HUES6 (cell line): ENCODE measurements at regions not wholly inside any gene's neighbourhood (a gene's known extent, or its start where the extent isn't known, plus 50 kb on each side); places are given as distances from the start of the nearest gene placed in this dataset.
"Not testable (repeated sequence)": the region's sequence is repeated elsewhere in the genome, so short reads cannot be mapped to it uniquely, and the experiment has no call there.

Source experiments
- H3K27ac ChIP-seq: 2 replicates; pipeline ENCODE4 v1.7.0; 2013; ENCODE audit warnings: low read depth, mild to moderate bottlenecking, low read length, inconsistent platforms
- H3K27me3 ChIP-seq: 2 replicates; pipeline ENCODE4 v1.6.1; 2013; ENCODE audit warnings: low read length; ENCODE audit not compliant: control insufficient read depth, insufficient read depth
- H3K36me3 ChIP-seq: 2 replicates; pipeline ENCODE4 v1.6.1; 2013; ENCODE audit warnings: low read length; ENCODE audit not compliant: control insufficient read depth, insufficient read depth
- H3K4me1 ChIP-seq: 2 replicates; pipeline ENCODE4 v1.6.1; 2013; ENCODE audit warnings: low read length; ENCODE audit not compliant: control insufficient read depth, insufficient read depth
- H3K4me3 ChIP-seq: 2 replicates; pipeline ENCODE4 v1.5.1; 2013; ENCODE audit warnings: low read depth, low read length
- H3K9ac ChIP-seq: one replicate; pipeline ENCODE4 v1.6.1; 2013; ENCODE audit warnings: mild to moderate bottlenecking, low read length
- H3K9me3 ChIP-seq: 2 replicates; pipeline ENCODE4 v1.6.1; 2013; ENCODE audit warnings: low read depth, low read length; ENCODE audit not compliant: control insufficient read depth, insufficient read depth

- not testable (repeated sequence) for H3K27me3 ChIP-seq, H3K9ac ChIP-seq, H3K9me3 ChIP-seq, H3K36me3 ChIP-seq, H3K4me1 ChIP-seq, H3K4me3 ChIP-seq, H3K27ac ChIP-seq
These were observed 926.4 kb downstream of the NR2F1-AS1 start for GRCh38 chr5:92654601-92655000.

GRCh38 chr5:92653730-92654461 is 927.1 kb downstream of the NR2F1-AS1 start:
- Histone ChIP-seq H3K27me3 (no peaks in the 10 kb centered on the region), H3K4me1 (no peaks in the 10 kb centered on the region), H3K9ac (no peak overlapping the region), H3K4me3 (no peak overlapping the region), H3K9me3 (no peaks in the 10 kb centered on the region), H3K27ac (no peak overlapping the region), H3K36me3 (no peaks in the 10 kb centered on the region)

DNA sequence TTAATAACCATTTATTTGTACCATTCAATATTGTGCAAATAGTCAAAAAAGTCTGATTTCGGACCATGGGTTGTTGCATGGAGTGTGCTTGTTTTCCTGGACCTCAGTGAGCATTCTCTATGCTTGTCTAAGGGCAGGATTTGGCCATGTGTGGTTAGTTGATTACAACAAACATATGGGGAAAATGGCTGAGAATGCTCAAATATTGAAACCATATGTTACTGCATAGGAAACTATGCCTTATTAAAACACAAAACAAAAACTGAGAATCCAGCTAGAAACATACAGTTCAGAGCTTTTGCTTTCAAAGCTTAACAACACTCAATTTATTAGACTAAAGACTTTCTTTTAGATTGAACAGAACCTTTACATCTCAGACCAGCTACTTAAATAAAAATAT is 928.3 kb downstream of the NR2F1-AS1 start:
- Histone ChIP-seq H3K4me1 (no peaks in the 10 kb centered on the region), H3K36me3 (no peaks in the 10 kb centered on the region), H3K4me3 (no peak overlapping the region), H3K27ac (no peak overlapping the region), H3K27me3 (no peaks in the 10 kb centered on the region), H3K9ac (no peak overlapping the region), H3K9me3 (no peaks in the 10 kb centered on the region)

GRCh38 chr5:92644266-92644886 is 936.6 kb downstream of the NR2F1-AS1 start:
- Histone ChIP-seq H3K36me3 (no peaks in the 10 kb centered on the region), H3K4me3 (no peak overlapping the region), H3K9me3 (no peaks in the 10 kb centered on the region), H3K9ac (no peak overlapping the region), H3K27me3 (no peaks in the 10 kb centered on the region), H3K4me1 (peaks cover 13% of the 10 kb centered on the region), H3K27ac (no peak overlapping the region)

DNA sequence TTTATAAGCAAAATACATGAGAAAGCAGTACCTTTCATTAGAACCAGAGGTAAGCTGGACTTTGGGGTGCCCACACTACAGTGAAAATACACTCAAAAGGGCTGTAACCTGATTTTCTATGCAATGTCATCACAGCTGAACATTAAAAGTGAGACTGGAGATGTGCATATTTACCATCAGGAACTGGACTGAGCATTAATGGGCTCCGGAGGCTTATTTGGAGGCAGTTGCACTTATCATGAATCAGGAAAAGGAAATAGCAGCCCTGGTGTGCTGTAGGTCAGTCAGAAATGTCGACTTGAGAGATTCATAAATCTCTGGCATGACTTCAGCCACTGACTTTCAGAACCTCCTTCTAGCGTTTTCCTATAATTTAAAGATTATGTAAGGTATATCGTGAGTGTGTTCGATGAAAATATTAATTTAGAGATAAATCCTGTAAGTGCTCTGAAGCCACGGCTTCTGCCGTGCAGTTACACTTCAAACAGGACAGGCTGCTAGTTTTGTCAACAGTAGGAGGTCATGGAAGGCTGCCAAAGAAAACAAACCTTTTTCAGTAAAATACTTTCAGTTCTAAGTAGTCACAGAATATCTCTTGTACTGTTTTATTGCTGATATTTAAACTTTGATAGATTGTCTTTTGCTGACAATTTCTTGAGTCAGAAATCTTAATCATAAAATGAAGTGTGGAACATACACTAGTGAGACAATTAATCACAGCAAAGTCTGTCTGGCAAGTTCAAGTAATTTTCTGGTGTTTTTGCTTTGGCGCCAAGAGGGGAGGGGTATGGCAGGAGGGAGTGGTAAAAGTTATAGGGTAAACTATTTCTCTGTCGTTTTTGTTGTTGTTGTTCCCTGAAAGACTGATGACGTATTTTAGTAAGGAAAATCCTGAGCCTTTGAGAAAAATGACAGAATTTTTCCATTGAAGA is 939.7 kb downstream of the NR2F1-AS1 start:
- no peaks in the 10 kb centered on the region for H3K27me3 ChIP-seq
- no peak overlapping the region for H3K9ac ChIP-seq
- peaks cover 24% of the 10 kb centered on the region for H3K4me1 ChIP-seq
- H3K4me3 ChIP-seq = no peak overlapping the region
- no peaks in the 10 kb centered on the region for H3K9me3 ChIP-seq
- no peaks in the 10 kb centered on the region for H3K36me3 ChIP-seq
- no peak overlapping the region; the same call in 1 of the 2 replicates for H3K27ac ChIP-seq

GRCh38 chr5:92640340-92640739 is 940.7 kb downstream of the NR2F1-AS1 start:
- Histone ChIP-seq H3K9me3 (no peaks in the 10 kb centered on the region), H3K36me3 (no peaks in the 10 kb centered on the region), H3K4me3 (no peak overlapping the region), H3K27ac (no peak overlapping the region), H3K9ac (no peak overlapping the region), H3K4me1 (peaks cover 24% of the 10 kb centered on the region), H3K27me3 (no peaks in the 10 kb centered on the region)

DNA sequence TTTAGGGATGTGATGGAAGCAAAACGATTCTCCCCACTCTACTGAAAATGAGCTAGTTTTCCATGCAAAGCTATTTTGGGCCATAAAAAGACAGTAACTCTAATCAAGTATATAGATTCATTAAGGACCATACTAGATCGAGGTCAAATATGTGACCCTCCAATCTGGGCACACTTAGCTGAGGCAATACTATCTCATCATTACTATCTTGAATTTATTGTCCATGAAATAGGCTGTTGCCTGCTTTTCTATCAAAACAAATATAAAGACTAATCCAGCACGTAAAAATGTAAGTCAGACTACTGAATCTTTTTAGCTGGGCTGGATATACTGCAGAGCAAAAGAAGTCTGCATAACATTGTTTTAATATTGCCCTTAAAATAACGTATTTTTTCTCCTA is 943.1 kb downstream of the NR2F1-AS1 start:
- Histone ChIP-seq H3K4me3 (no peak overlapping the region), H3K4me1 (peaks cover 24% of the 10 kb centered on the region), H3K9me3 (no peaks in the 10 kb centered on the region), H3K9ac (no peak overlapping the region), H3K36me3 (no peaks in the 10 kb centered on the region), H3K27me3 (no peaks in the 10 kb centered on the region), H3K27ac (no peak overlapping the region)

- Histone ChIP-seq H3K36me3 (no peaks in the 10 kb centered on the region), H3K4me1 (peaks cover 22% of the 10 kb centered on the region), H3K27ac (peak overlapping the region; percentile 6; the same call in 1 of the 2 replicates), H3K9ac (no peak overlapping the region), H3K4me3 (no peak overlapping the region), H3K9me3 (no peaks in the 10 kb centered on the region), H3K27me3 (no peaks in the 10 kb centered on the region)
These were observed 943.8 kb downstream of the NR2F1-AS1 start for GRCh38 chr5:92637247-92637646.

DNA sequence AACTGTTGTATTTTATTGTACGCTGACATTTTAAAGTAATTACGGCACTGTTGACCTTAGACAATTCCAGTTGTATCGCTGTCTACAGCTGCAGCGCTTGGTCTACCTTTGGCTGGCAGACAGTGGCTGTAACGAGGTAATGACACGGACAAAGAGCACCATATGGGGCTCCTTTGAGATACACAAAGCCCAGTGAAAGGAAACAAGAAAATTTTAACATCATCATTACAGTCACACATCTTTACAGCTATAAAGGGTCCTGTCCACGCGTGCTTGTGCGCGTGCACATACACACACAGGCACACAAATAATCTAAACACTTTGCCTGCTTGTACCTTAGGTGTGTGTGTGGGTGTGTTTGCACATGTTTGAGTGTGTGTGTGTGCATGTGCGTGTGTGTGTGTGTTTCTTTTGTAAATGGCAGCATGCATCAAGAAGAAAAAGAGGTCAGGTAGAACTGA is 946.0 kb downstream of the NR2F1-AS1 start:
- H3K9ac ChIP-seq = no peak overlapping the region
- H3K9me3 ChIP-seq = no peaks in the 10 kb centered on the region
- H3K4me1 ChIP-seq = peaks cover 10% of the 10 kb centered on the region
- H3K27me3 ChIP-seq = no peaks in the 10 kb centered on the region
- no peaks in the 10 kb centered on the region for H3K36me3 ChIP-seq
- no peak overlapping the region for H3K4me3 ChIP-seq
- H3K27ac ChIP-seq = no peak overlapping the region

DNA sequence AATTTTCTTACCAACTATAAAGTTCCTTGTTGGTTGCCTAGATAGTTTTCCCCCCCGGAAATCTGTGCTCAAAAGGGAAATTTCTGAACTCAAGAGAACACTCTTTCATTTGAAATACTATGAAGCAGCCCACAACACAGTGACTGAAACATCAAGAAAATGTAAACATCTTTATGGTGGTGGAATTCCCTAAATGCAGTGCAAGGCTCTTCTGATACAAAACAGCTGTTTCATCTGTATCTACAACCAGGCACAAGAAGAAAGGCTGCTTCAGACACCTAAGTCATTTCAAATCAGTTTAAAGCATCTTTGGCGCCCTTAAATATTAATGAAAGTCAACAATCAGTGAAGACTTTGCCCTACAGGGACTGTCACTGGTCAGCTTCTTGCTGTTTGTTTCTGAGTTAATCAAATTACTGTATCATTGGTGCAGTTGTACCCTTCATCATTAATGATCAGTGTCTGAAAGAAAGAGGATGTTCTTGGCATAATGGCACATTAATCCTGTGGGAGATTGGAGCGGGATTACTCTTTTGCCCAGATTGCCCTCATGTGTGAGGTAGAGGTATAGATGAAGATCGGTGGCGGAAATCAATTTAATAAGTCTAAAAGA is 947.0 kb downstream of the NR2F1-AS1 start:
- H3K27me3 ChIP-seq = no peaks in the 10 kb centered on the region
- H3K27ac ChIP-seq = no peak overlapping the region
- H3K9me3 ChIP-seq = no peaks in the 10 kb centered on the region
- H3K36me3 ChIP-seq = no peaks in the 10 kb centered on the region
- no peak overlapping the region for H3K4me3 ChIP-seq
- H3K4me1 ChIP-seq = peaks cover 10% of the 10 kb centered on the region
- no peak overlapping the region for H3K9ac ChIP-seq
